GM21529 (cell line): ENCODE measurements at regions not wholly inside any gene's neighbourhood (a gene's known extent, or its start where the extent isn't known, plus 50 kb on each side); places are given as distances from the start of the nearest gene placed in this dataset.

Experiments used
- ATAC-seq: cut with Tn5 transposase; IDR thresholded peaks from one replicate; pipeline ENCODE4 v1.9.1; 2021; ENCODE audit not compliant: unreplicated experiment

GRCh38 chr21:16606271-16606670 lies 876.5 kb downstream of the USP25 start:
- no peak for ATAC-seq

- ATAC-seq = no peak
These were observed 878.5 kb downstream of the USP25 start for GRCh38 chr21:16608209-16608830.

GRCh38 chr21:16619281-16619680 lies 889.5 kb downstream of the USP25 start:
- ATAC-seq = no peak

- no peak for ATAC-seq
These were observed 891.1 kb downstream of the USP25 start for GRCh38 chr21:16620786-16621320.

- ATAC-seq = no peak
These were observed 888.2 kb upstream of the CXADR start for GRCh38 chr21:16624479-16625118.

GRCh38 chr21:16625491-16625890 lies 887.4 kb upstream of the CXADR start:
- no peak for ATAC-seq

- no peak for ATAC-seq
These were observed 878.9 kb upstream of the CXADR start for GRCh38 chr21:16633831-16634459.

- ATAC-seq = no peak
These were observed 878.3 kb upstream of the CXADR start for GRCh38 chr21:16634515-16634914.

GRCh38 chr21:16640297-16641027 lies 872.4 kb upstream of the CXADR start:
- ATAC-seq = no peak

- ATAC-seq = no peak
These were observed 870.5 kb upstream of the CXADR start for GRCh38 chr21:16642353-16642752.

GRCh38 chr21:16644685-16645084 lies 868.2 kb upstream of the CXADR start:
- no peak for ATAC-seq

GRCh38 chr21:16650714-16651366 lies 862.0 kb upstream of the CXADR start:
- no peak for ATAC-seq

- ATAC-seq = no peak
These were observed 860.9 kb upstream of the CXADR start for GRCh38 chr21:16651956-16652355.

GRCh38 chr21:16663436-16663835 lies 849.4 kb upstream of the CXADR start:
- ATAC-seq = no peak

GRCh38 chr21:16667395-16667794 lies 845.4 kb upstream of the CXADR start:
- ATAC-seq = no peak

- no peak for ATAC-seq
These were observed 837.9 kb upstream of the CXADR start for GRCh38 chr21:16674949-16675348.

GRCh38 chr21:16676391-16676790 lies 836.5 kb upstream of the CXADR start:
- no peak for ATAC-seq

- ATAC-seq = no peak
These were observed 834.2 kb upstream of the CXADR start for GRCh38 chr21:16678429-16679160.

- no peak for ATAC-seq
These were observed 817.8 kb upstream of the CXADR start for GRCh38 chr21:16695074-16695473.

GRCh38 chr21:16707274-16707673 lies 805.6 kb upstream of the CXADR start:
- ATAC-seq = no peak
